SK-N-SH (cell line): ENCODE measurements at regions not wholly inside any gene's neighbourhood (a gene's known extent, or its start where the extent isn't known, plus 50 kb on each side); places are given as distances from the start of the nearest gene placed in this dataset.

Experiments used
- CTCF ChIA-PET: fragments of 300-600, 350-600 bp; formaldehyde crosslinking; extraction: SDS; loops from one replicate; lab custom pipeline; 2021; lab: Yijun Ruan, JAX
- POLR2A ChIA-PET: fragments of 350-600 bp; sonication (Branson Sonifier 250); formaldehyde crosslinking; extraction: SDS; loops from one replicate; lab custom pipeline; 2020; ENCODE audit warnings: antibody characterized with exemption, inconsistent platforms; lab: Yijun Ruan, JAX
- DNase-seq: peaks from one replicate; pipeline ENCODE4 v3.0.0; 2012
- H2AFZ ChIP-seq: fragments of 200-600 bp; sonication (generic); 2 replicates; pipeline ENCODE4 v1.8.1; 2016; ENCODE audit warnings: antibody characterized with exemption, mild to moderate bottlenecking, low read depth
- H3F3A ChIP-seq: fragments of 200-600 bp; sonication (generic); replicated peaks from 2 replicates; pipeline ENCODE3; 2016; ENCODE audit warnings: antibody characterized with exemption, mild to moderate bottlenecking; ENCODE audit not compliant: insufficient read depth
- H3K27ac ChIP-seq, 2 experiments: fragments of 200-500 bp in 1 of 2; fragments of 200-600 bp in 1 of 2; sonication (Bioruptor generic) in 1 of 2; sonication (generic), shearing (Covaris generic) in 1 of 2; 2 replicates each; pipeline versions ENCODE4 v1.5.1 to v1.6.1; 2014 to 2016; ENCODE audit warnings: low read depth in 2 of 2, inconsistent platforms in 1 of 2, low read length in 1 of 2, mild to moderate bottlenecking in 1 of 2, mixed read lengths in 1 of 2
- H3K27me3 ChIP-seq: fragments of 200-600 bp; sonication (generic), shearing (Covaris generic); 2 replicates; pipeline ENCODE4 v1.6.1; 2016; ENCODE audit warnings: mixed run types; ENCODE audit not compliant: insufficient read depth
- H3K36me3 ChIP-seq, 2 experiments: fragments of 200-500 bp in 1 of 2; fragments of 200-600 bp in 1 of 2; sonication (Bioruptor generic) in 1 of 2; sonication (generic) in 1 of 2; replicated peaks in 1 of 2; 2 replicates each; pipeline versions ENCODE3 to v1.5.1; 2014 to 2016; ENCODE audit warnings: low read length in 1 of 2, mild to moderate bottlenecking in 1 of 2; ENCODE audit not compliant: insufficient read depth in 2 of 2, control insufficient read depth in 1 of 2
- H3K4me1 ChIP-seq, 2 experiments: fragments of 200-500 bp in 1 of 2; fragments of 200-600 bp in 1 of 2; sonication (Bioruptor generic) in 1 of 2; sonication (generic), shearing (Covaris generic) in 1 of 2; 2 replicates each; pipeline versions ENCODE4 v1.5.1 to v1.6.1; 2014 to 2016; ENCODE audit warnings: low read depth in 1 of 2, low read length in 1 of 2, mixed run types in 1 of 2; ENCODE audit not compliant: insufficient read depth in 2 of 2, control insufficient read depth in 1 of 2
- H3K4me2 ChIP-seq: fragments of 200-600 bp; sonication (generic), shearing (Covaris generic); 2 replicates; pipeline ENCODE4 v1.6.1; 2017; ENCODE audit warnings: mixed run types
- H3K4me3 ChIP-seq, 2 experiments: fragments of 200-500 bp in 1 of 2; fragments of 200-600 bp in 1 of 2; sonication (Bioruptor generic) in 1 of 2; sonication (generic), shearing (Covaris generic) in 1 of 2; 2 replicates each; pipeline versions ENCODE4 v1.5.1 to v1.8.1; 2014 to 2016; ENCODE audit warnings: low read depth in 2 of 2, inconsistent platforms in 1 of 2, low read length in 1 of 2, mild to moderate bottlenecking in 1 of 2, mixed read lengths in 1 of 2, moderate library complexity in 1 of 2
- H3K79me2 ChIP-seq: fragments of 200-600 bp; sonication (generic); 2 replicates; pipeline ENCODE4 v1.8.1; 2017; ENCODE audit warnings: mild to moderate bottlenecking; ENCODE audit not compliant: insufficient read depth
- H3K9ac ChIP-seq: fragments of 200-600 bp; sonication (generic); 2 replicates; pipeline ENCODE4 v1.6.1; 2017; ENCODE audit warnings: mixed run types
- H3K9me2 ChIP-seq: fragments of 200-600 bp; sonication (generic); 2 replicates; pipeline ENCODE4 v1.6.1; 2017; ENCODE audit warnings: mixed run types
- H3K9me3 ChIP-seq: fragments of 200-600 bp; sonication (generic); 2 replicates; pipeline ENCODE4 v1.6.1; 2017; ENCODE audit warnings: mixed run types, mild to moderate bottlenecking, moderate library complexity
- H4K20me1 ChIP-seq: fragments of 200-600 bp; sonication (generic); 2 replicates; pipeline ENCODE4 v1.6.1; 2017; ENCODE audit warnings: mild to moderate bottlenecking, mixed run types; ENCODE audit not compliant: insufficient read depth
- ELF1 ChIP-seq: IDR thresholded peaks from 2 replicates; pipeline ENCODE4 v1.4.0; 2012
- EP300 ChIP-seq, 2 experiments: IDR thresholded peaks; 2 replicates each; pipeline versions ENCODE4 v1.4.0 to v1.6.1; 2012; ENCODE audit warnings: borderline replicate concordance in 1 of 2, low read depth in 1 of 2, low read length in 1 of 2
- EZH2phosphoT487 ChIP-seq: fragments of 200-600 bp; sonication (generic); IDR thresholded peaks from 2 replicates; pipeline ENCODE4 v1.6.1; 2017; ENCODE audit warnings: low read depth, mixed run types, mild to moderate bottlenecking, antibody characterized with exemption, moderate library complexity, borderline replicate concordance
- GABPA ChIP-seq: IDR thresholded peaks from 2 replicates; pipeline ENCODE4 v1.4.0; 2012; ENCODE audit warnings: low read depth, mild to moderate bottlenecking
- JUND ChIP-seq: IDR thresholded peaks from 2 replicates; pipeline ENCODE4 v1.4.0; 2012
- MEF2A ChIP-seq: IDR thresholded peaks from 2 replicates; pipeline ENCODE4 v1.4.0; 2012; ENCODE audit warnings: low read depth, borderline replicate concordance
- MXI1 ChIP-seq: IDR thresholded peaks from 2 replicates; pipeline ENCODE4 v1.6.1; 2012; ENCODE audit warnings: mild to moderate bottlenecking, low read depth, low read length, improper control_type of control experiment
- NFIC ChIP-seq: IDR thresholded peaks from 2 replicates; pipeline ENCODE4 v1.4.0; 2012; ENCODE audit warnings: borderline replicate concordance
- PBX3 ChIP-seq: IDR thresholded peaks from 2 replicates; pipeline ENCODE4; 2012
- RFX5 ChIP-seq: IDR thresholded peaks from 2 replicates; pipeline ENCODE4 v1.6.1; 2012; ENCODE audit warnings: mild to moderate bottlenecking, improper control_type of control experiment, low read length
- SIN3A ChIP-seq: IDR thresholded peaks from 2 replicates; pipeline ENCODE4 v1.6.1; 2012; ENCODE audit warnings: low read depth, mild to moderate bottlenecking, low read length, moderate library complexity, borderline replicate concordance
- SMC3 ChIP-seq: IDR thresholded peaks from 2 replicates; pipeline ENCODE4 v1.6.1; 2012; ENCODE audit warnings: low read depth, low read length, improper control_type of control experiment
- TEAD4 ChIP-seq: IDR thresholded peaks from 2 replicates; pipeline ENCODE4 v1.4.0; 2012; ENCODE audit warnings: mild to moderate bottlenecking, borderline replicate concordance; ENCODE audit not compliant: insufficient read depth
- USF1 ChIP-seq: IDR thresholded peaks from 2 replicates; pipeline ENCODE4 v1.4.0; 2012; ENCODE audit warnings: low read depth, borderline replicate concordance
- USF2 ChIP-seq: fragments of 150-350 bp; IDR thresholded peaks from 2 replicates; pipeline ENCODE4 v1.6.1; 2017; ENCODE audit warnings: antibody characterized with exemption, low read length, low read depth, borderline replicate concordance
- YY1 ChIP-seq: IDR thresholded peaks from 2 replicates; pipeline ENCODE4 v1.4.0; 2012; ENCODE audit warnings: low read depth, mild to moderate bottlenecking
- WGBS: methylation state at CpG from one replicate; pipeline ENCODE4 v1.1.6; 2017; ENCODE audit warnings: low lambda C conversion rate; 5-methylcytosine and 5-hydroxymethylcytosine counted together

GRCh38 chr4:160414496-160414895 is 1311.6 kb downstream of the RAPGEF2 start:
- Histone ChIP-seq H3K4me1 (no peaks in the 10 kb centered on the region), H3K9ac (no peak overlapping the region), H3F3A (no peaks in the 10 kb centered on the region), H4K20me1 (no peaks in the 10 kb centered on the region), H3K9me2 (no peaks in the 10 kb centered on the region), H3K79me2 (no peaks in the 10 kb centered on the region), H3K4me3 (no peak overlapping the region), H3K9me3 (no peaks in the 10 kb centered on the region), H3K4me2 (no peak overlapping the region), H2AFZ (no peak overlapping the region), H3K27me3 (no peaks in the 10 kb centered on the region), H3K27ac (no peak overlapping the region), H3K36me3 (no peaks in the 10 kb centered on the region)
- WGBS: 37% methylated on average over 5 of the region's 5 CpGs
- TF ChIP-seq ELF1 (no peak), RFX5 (no peak), MXI1 (no peak), USF2 (no peak), TEAD4 (no peak)
- CTCF ChIA-PET: no interaction called here
- no peak for DNase-seq
- POLR2A ChIA-PET: no interaction called here

- Histone ChIP-seq H3K4me2 (no peak overlapping the region), H3K27me3 (no peaks in the 10 kb centered on the region), H3K36me3 (no peaks in the 10 kb centered on the region), H3K4me1 (no peaks in the 10 kb centered on the region), H3K4me3 (no peak overlapping the region), H2AFZ (no peak overlapping the region), H4K20me1 (no peaks in the 10 kb centered on the region), H3K9ac (no peak overlapping the region), H3K27ac (no peak overlapping the region), H3K9me2 (no peaks in the 10 kb centered on the region), H3K79me2 (no peaks in the 10 kb centered on the region), H3F3A (no peaks in the 10 kb centered on the region), H3K9me3 (peaks cover 7% of the 10 kb centered on the region; the same call in 1 of the 2 replicates)
- TF ChIP-seq RFX5 (no peak), SMC3 (no peak), PBX3 (no peak), USF2 (no peak), SIN3A (no peak), MEF2A (no peak), EP300 (IDR thresholded peaks at IDR 0.05; ENCODE audit: borderline replicate concordance in 1 of 2, low read depth in 1 of 2, low read length in 1 of 2) (no peak), GABPA (no peak), YY1 (no peak), JUND (no peak), EZH2phosphoT487 (no peak), NFIC (no peak), USF1 (no peak), TEAD4 (no peak)
- WGBS: 39% methylated on average over 6 of the region's 6 CpGs
- POLR2A ChIA-PET: no interaction called here
- CTCF ChIA-PET: no interaction called here
- no peak for DNase-seq
Observed at GRCh38 chr4:160423879-160424451, 1321.1 kb downstream of the RAPGEF2 start.
